Hematopoietic multipotent progenitor cell treated with erythropoietin and hydrocortisone succinate and interleukin-3 and kit ligand, for 6 days (in vitro differentiated cells): ENCODE measurements at regions not wholly inside any gene's neighbourhood (a gene's known extent, or its start where the extent isn't known, plus 50 kb on each side); places are given as distances from the start of the nearest gene placed in this dataset.

Experiments
- DNase-seq: peaks from one replicate; pipeline ENCODE4 v3.0.0-alpha.2; 2015

GRCh38 chr2:41947701-41948396 is 100.0 kb upstream of the PKDCC start:
- no peak for DNase-seq

GRCh38 chr2:41948397-41948763 is 99.4 kb upstream of the PKDCC start:
- no peak for DNase-seq

DNA sequence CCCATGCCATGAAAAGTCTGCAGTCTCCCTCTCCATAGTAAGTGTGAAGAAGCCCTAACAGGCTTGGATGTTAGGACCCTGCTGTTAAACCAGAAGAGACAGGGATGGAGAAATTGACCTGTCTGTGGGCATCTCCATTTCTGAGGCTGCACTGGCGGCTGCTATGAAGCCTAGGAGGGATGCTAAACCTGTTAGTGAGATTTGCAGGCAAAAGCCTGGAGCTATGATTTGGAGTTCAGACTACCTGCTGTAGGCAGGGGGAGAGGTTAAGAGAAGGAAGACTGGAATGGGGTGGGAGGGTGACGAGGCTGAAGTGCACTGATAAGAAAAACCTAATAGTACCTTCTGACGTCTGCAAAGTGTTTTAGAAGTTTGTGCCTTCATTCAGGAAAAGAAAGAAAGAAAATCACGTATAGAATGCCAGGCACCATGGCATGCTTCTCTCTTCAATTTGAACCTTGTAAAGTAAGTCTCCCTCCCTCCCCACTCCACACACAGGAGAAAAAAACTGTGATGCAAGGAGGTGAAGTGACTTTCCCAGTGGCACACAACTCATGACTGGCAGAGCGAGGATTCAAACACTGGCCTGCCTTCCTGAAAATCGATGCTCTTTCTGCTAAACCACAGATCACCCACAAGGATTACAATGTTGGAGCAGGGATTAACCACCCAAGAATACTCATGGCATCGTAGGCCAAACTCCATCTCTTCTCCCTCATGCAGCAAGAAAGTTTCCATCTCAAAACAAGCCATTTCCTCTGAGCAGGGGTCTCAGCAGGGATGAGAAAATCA is 98.5 kb upstream of the PKDCC start:
- no peak for DNase-seq

DNA sequence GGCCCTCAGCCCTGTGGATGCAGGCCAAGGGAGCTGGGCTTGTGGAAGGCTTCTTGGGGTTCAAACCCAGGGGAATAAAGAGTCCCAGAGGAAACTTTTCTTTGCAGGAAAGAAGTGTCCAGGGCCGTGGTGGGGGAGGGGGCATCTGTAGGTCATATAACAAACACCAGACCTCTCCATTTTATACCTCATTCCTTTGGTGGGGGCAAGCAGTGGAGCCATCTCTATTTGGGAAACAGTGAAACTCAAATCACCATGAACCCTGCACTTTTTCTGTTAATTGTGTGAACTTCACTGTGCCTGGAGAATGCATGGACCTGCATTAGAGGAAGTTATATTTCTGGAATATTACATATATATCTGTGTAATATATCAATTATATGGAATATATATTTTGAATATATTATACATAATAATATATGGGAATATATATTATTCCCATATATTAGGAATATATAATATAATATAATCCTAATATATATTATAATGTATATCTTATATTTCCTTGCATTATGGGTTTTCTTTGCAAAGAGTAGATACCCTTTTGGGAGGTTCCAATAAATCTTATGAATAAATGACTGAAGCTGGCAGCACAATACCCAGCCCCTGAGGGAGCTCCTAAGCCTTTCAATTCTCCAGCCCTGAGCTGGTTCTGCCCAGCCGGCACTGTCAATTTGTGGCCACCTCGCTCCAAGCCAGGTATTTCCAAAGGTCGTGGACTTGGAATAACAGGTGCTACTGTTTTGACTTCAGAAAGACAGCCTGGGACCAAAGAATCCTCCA is 97.7 kb upstream of the PKDCC start:
- DNase-seq: no peak

GRCh38 chr2:41950666-41950960 is 97.2 kb upstream of the PKDCC start:
- no peak for DNase-seq

DNA sequence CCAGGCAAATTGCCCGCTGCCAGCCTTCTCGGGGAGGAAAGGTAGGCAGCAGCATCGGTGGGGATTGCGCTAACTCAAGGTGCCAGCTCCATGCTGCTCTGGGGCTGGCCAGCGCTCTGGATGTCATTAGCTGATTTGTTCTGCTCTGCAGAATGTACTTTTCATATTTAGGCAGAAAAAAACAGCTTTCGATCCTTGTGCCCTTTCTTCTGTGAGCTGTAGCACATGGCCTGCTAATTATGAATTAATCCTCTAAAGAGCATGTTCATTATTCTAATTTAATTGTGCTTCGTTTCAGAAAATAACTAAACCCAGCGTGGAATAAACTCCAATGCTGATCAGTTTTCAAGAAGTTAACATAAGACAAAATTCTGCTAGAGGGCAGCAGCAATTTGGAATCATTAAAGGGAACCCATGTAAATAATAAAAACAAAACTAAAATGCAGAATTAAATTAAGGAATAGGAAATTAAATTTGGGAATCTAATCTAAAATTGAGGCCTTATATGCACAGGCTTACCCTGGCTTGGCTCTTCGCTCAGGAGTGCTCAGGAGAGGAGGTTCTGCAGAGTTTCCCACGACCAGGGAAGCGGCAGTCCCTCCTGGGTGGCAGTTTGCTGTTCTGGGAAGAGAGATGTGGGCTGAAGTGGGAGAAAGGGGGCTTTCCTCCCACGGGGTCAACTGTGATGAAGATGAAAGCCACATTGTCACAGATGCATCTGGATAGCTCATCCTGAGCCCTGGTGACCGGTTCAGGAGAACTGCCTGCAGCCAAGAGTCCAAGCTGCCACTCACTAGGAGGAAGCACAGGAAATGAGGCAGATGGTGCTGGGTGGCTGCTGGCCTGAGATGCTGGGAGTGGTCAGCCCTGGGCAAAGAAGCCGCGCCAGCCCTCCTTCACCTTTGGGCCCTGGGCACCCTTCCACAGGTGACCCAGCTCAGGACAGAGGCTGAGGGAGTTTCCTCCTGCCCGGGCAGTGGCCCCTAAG is 93.2 kb upstream of the PKDCC start:
- no peak for DNase-seq

GRCh38 chr2:41955316-41956043 is 92.3 kb upstream of the PKDCC start:
- DNase-seq: peak; percentile 8

- no peak for DNase-seq
These were observed 90.4 kb upstream of the PKDCC start for GRCh38 chr2:41957431-41957830.

DNA sequence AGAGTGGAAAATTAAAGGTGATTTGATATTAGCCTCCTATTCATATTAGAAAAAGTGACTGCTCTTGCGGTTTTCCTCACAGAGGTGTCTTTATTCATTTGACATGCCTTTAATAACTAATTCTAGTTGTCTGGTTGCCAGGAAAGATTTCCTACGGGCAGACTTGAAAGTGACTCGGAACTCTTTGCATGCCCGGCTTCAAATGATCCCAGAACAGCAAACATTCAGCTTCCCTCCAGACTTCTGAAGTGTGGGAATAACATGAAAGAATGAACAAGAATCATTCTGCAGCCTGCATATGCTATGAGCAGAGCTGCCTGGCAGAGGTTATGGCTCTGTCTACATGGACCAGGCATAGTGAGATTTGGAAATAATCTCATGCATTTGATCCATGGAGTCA is 89.6 kb upstream of the PKDCC start:
- no peak for DNase-seq

GRCh38 chr2:41958775-41959174 is 89.0 kb upstream of the PKDCC start:
- DNase-seq: no peak

DNA sequence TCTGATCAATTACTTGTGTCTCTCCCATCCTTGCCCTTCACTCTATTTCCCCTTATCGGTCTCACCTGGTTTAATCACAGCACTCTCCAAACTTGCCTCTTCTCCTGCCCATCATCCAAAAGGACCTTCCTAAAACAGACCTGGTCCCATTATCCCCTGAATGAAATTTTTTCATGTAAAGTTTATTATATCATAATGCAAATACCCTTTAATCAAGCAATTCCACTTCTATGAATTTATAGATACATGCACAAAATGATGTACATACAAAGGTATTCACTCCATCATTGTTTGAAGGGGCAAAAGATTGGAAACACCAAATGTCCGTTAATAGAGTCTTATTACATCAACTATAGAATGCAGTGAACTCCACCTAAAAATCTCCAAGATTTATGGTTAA is 88.1 kb upstream of the PKDCC start:
- DNase-seq: no peak

DNA sequence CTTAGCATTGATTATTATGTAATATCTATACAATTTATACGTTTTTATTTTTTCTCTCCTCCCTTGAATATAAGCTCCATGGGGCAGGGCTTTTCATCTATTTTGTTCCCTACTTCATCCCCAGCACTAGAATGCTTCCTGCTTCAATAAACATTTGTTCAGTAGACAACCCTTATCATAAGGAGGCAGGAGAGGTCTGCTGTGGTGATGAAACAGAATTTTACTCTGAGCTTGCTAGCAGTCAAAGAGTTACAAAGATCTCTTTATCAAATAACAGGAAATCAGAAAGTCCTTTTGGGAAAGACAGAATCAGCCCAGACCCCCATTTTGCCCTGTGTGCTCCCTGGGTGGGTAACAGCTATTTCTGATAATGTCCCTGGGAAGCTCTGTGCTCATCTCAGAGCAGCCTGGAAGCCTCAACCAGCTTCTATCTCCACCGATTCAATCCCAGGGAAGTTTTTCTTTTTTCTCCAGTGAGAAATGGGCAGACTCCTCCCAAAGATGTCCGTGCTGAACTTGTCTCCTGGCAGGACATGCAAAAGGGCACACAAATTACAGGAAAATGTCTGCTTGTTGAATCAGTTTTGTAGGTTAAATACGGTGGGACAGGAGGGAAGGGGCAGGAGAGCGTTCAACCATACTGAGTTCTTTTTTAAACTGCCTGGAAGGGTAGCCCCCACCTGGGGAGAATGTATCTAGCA is 84.7 kb upstream of the PKDCC start:
- no peak for DNase-seq

GRCh38 chr2:41963661-41964525 is 83.9 kb upstream of the PKDCC start:
- DNase-seq: no peak

DNA sequence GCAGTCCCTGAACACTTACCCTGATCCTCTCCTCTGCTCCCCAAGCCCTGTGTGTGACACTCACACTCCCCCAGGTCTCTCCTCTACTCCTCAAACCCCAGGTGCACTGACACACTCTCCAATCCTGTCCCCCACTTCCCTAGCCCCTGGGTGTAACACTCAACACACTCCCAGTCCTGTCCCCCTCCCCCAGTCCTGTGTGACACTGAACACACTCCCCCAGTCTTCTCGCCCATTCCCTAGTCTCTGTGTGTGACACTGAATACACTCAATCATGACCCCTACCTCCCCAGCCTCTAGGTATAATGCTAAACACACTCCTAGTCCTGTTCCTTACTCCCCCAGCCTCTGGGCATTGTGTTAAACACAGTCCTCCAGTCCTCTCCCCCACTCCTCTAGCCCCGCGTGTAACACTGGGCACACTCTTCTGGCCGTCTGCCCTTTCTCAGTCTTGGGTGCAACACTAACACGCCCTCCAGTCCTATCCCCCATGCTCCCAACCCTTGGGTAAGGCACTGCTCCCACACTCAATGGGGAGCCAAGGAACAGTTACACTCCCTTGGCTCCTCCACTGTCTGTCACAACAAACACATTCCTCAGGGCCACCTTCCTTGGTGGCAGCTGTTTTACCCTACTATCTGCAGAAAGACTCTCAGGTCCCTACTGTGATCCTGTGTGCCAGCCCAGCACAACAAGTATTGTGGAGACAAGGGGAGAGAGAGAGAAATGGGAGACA is 82.5 kb upstream of the PKDCC start:
- DNase-seq: no peak

- no peak for DNase-seq
These were observed 81.9 kb upstream of the PKDCC start for GRCh38 chr2:41965909-41966295.

GRCh38 chr2:41966431-41966893 is 81.4 kb upstream of the PKDCC start:
- DNase-seq: no peak

DNA sequence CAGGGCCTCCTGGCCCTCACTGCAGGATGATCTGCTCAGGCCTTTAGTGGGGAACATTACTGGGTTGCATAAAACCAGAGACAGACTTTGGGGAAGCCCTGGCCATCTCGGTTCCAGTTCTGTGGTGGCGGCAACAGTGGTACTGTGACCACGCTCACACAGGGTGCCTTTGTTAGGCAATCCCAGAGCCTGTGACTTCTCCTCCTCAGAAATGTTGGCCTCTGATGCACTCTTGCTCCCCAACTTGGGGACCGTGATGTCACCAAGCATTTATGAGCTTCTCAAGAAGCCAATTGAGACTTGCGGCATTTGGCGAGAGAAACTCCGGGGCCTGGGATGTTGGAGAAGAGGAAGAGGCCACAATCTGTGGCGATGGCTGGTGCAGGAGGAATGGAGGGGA is 80.9 kb upstream of the PKDCC start:
- no peak for DNase-seq

DNA sequence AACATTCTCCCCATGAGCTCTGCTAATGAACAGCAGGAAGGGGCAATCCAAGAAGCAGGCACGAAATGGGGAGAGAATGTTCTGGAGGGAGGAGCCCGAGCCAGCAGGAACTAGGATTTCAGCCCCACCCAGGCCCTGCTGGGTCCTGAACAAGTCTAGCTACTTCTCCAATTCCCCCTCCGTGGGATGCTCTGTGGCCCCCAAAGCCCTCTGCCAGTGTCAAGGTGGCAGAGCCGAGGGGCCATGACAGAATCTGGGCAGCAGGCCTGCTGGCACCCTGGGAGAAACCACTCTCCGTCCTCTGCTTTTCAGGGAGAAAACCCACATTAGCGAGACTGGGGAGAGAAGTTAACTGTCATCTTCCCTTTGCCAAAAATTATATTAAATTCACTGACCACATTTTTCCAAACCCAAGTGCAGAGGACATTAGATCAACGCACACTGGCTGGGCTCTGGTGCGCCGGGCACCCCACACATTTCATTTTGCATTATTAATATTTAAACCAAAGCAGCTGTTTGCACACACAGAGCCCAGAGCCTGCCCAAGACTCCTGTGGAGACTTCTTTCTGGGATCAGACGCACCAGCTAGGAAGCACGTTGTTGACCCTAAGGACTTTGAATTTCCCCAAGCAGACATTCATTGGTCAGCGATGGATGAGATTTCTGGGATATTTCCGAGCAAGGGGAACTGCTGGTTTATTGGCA is 80.2 kb upstream of the PKDCC start:
- DNase-seq: no peak

DNA sequence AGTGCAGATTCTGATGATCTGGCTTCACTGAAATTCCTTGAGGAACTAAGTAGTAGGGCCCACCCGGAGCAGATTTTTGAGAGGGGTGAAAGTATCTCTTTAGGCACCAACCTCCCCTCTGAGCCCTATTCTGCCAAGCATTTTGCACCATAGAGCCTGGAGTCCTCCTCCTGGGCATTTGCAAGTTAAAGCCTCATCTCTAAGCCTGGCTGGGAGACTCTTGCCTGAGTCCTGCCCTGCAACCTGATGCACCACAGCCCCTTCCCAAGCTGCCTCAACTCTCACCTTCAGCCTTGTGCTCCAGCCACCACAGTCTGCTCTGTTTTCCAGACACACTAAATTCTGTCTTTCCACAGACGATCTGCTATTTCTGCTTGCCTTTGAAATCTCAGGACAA is 79.6 kb upstream of the PKDCC start:
- DNase-seq: no peak
